IgD-negative memory B cell (primary cell): ENCODE measurements at regions not wholly inside any gene's neighbourhood (a gene's known extent, or its start where the extent isn't known, plus 50 kb on each side); places are given as distances from the start of the nearest gene placed in this dataset.

Experiments used
- H3K27ac Mint-ChIP-seq, 3 donors: one replicate each; pipeline ENCODE4 v1.8.0; 2020 to 2022; ENCODE audit warnings: mild to moderate bottlenecking in 3 of 3, mixed read lengths in 3 of 3, moderate library complexity in 1 of 3
- H3K27me3 Mint-ChIP-seq: one replicate; pipeline ENCODE4 v1.8.0; 2021; ENCODE audit warnings: mixed read lengths
- H3K36me3 Mint-ChIP-seq: one replicate; pipeline ENCODE4 v1.8.0; 2020; ENCODE audit warnings: mild to moderate bottlenecking, mixed read lengths
- H3K4me1 Mint-ChIP-seq, 3 donors: one replicate each; pipeline ENCODE4 v1.8.0; 2020 to 2022; ENCODE audit warnings: mixed read lengths in 3 of 3, mild to moderate bottlenecking in 1 of 3
- H3K4me3 Mint-ChIP-seq, 4 donors: one replicate each; pipeline ENCODE4 v1.8.0; 2020 to 2022; ENCODE audit warnings: mild to moderate bottlenecking in 4 of 4, mixed read lengths in 4 of 4, moderate library complexity in 3 of 4
- H3K9me3 Mint-ChIP-seq, 3 donors: one replicate each; pipeline ENCODE4 v1.8.0; 2020 to 2021; ENCODE audit warnings: mixed read lengths in 3 of 3, mild to moderate bottlenecking in 1 of 3

GRCh38 chr2:62343206-62343605 is 147.3 kb downstream of the B3GNT2 start:
- no peaks in the 10 kb centered on the region for H3K36me3 Mint-ChIP-seq
- H3K27me3 Mint-ChIP-seq = no peaks in the 10 kb centered on the region
- no peak overlapping the region for H3K4me3 Mint-ChIP-seq
- no peak overlapping the region for H3K27ac Mint-ChIP-seq
- peaks cover 11 to 12% (median 11%) of the 10 kb centered on the region in 3 donors for H3K4me1 Mint-ChIP-seq
- H3K9me3 Mint-ChIP-seq = peaks cover 0 to 1% (median 0%) of the 10 kb centered on the region in 3 donors

- Mint-ChIP-seq H3K9me3 (no peaks in the 10 kb centered on the region), H3K27me3 (no peaks in the 10 kb centered on the region), H3K27ac (peak overlapping the region in 1 of 3 donors; percentile 68), H3K4me3 (no peak overlapping the region), H3K36me3 (no peaks in the 10 kb centered on the region), H3K4me1 (peaks cover 11 to 12% (median 11%) of the 10 kb centered on the region in 3 donors)
Observed at GRCh38 chr2:62340994-62341484, 145.1 kb downstream of the B3GNT2 start.

DNA sequence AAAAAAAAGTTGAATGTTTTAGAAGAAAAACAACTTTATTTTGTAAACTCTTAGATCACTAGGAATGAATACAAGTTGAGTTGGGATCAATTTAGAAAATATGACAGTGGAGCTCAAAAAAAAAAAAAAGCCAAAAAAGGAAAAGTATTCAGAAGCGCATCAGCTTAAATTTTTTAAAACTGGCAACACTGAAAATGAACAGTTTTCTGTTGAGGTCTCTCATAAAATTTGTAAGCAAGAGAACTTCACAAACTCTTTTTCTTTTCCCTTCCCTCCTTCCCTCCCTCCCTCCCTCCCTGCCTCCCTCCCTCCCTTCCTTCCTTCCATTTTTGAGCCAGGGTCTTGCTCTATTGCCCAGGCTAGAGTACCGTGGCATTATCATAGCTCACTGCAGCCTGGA is 143.9 kb downstream of the B3GNT2 start:
- Mint-ChIP-seq H3K9me3 (no peaks in the 10 kb centered on the region), H3K4me3 (no peak overlapping the region), H3K27ac (no peak overlapping the region), H3K27me3 (no peaks in the 10 kb centered on the region), H3K36me3 (no peaks in the 10 kb centered on the region), H3K4me1 (peaks cover 11 to 12% (median 12%) of the 10 kb centered on the region in 3 donors)

- Mint-ChIP-seq H3K9me3 (no peaks in the 10 kb centered on the region), H3K36me3 (no peaks in the 10 kb centered on the region), H3K27me3 (no peaks in the 10 kb centered on the region), H3K27ac (no peak overlapping the region), H3K4me1 (peaks cover 8 to 13% (median 8%) of the 10 kb centered on the region in 3 donors), H3K4me3 (no peak overlapping the region)
Observed at GRCh38 chr2:62339413-62339812, 143.5 kb downstream of the B3GNT2 start.

- H3K4me3 Mint-ChIP-seq = no peak overlapping the region
- peak overlapping the region in 1 of 3 donors; percentile 15 for H3K27ac Mint-ChIP-seq
Observed at GRCh38 chr2:62338111-62338510, 142.2 kb downstream of the B3GNT2 start.

DNA sequence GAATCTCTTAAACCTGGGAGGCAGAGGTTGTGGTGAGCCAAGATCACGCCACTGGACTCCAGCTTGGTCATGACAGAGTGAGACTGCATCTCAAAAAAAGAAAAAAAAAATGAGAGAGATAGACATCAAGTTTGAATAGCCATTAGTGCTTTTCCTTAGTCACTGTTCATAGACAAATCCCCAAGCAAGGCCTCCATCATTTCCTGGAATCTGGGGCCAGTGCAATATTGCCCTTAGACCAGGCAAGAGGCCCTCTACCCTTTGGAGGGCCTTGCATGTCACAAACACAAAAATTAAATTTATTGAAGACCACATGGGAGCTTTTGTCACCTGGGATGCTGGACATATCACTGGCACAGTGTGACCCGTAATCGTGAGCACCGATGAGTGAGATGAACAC is 141.5 kb downstream of the B3GNT2 start:
- Mint-ChIP-seq H3K4me1 (peaks cover 0 to 6% (median 2%) of the 10 kb centered on the region in 3 donors), H3K9me3 (no peaks in the 10 kb centered on the region), H3K4me3 (no peak overlapping the region), H3K27ac (no peak overlapping the region), H3K27me3 (no peaks in the 10 kb centered on the region), H3K36me3 (no peaks in the 10 kb centered on the region)

More at GRCh38 chr2:62338111-62338510, 142.2 kb downstream of the B3GNT2 start:
- H3K4me1 Mint-ChIP-seq = peaks cover 1 to 6% (median 2%) of the 10 kb centered on the region in 3 donors
- no peaks in the 10 kb centered on the region for H3K36me3 Mint-ChIP-seq
- H3K27me3 Mint-ChIP-seq = no peaks in the 10 kb centered on the region
- H3K9me3 Mint-ChIP-seq = no peaks in the 10 kb centered on the region

DNA sequence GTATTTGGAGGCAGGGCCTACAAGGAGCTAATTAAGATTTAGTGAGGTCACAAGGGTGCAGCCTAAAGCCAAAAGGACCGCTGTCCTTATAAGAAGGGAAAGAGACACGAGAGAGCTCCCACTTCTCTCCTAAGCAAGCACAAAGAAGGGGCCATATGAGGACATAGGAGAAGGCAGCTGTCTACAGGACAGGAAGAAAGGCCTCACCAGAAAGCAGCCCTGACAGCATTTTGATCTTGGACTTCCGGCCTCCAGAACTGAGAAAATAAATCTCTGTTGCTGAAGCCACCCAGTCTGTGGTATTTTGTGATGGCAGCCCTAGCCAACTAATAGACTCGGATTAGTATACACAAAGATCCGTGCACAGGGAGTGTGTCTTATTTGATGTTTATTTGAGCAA is 139.7 kb downstream of the B3GNT2 start:
- Mint-ChIP-seq H3K4me1 (peaks cover 1 to 6% (median 2%) of the 10 kb centered on the region in 3 donors), H3K27ac (no peak overlapping the region)

DNA sequence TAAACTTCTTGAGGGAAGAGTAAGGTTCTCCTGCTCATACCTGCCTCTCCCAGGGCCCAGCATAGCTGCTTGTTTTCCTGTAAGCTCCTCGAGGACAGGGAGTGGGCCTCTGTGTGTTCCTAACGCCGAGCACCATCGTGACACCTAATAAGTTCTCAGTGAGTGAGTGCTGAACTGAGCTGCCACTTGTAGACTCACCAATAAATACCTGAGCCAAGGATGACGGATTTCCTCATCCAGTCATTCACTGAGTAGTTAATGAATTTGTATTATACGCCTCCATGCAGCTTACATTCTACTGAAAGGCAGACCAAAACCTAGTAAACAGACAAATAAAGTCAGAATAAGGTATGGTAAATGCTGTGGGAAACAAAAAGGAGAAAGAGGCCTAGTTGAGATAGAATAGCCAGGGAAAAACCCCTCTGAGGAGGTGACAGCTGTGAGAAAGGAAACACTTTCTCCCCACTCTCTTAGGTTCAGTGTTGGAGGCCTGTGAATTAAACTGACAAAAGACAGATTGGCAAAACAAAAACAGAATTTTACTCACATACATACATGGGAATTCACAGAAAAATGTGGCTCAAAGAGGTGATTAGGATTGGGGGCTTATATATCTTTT is 138.6 kb downstream of the B3GNT2 start:
- H3K9me3 Mint-ChIP-seq = peaks cover 2 to 3% (median 3%) of the 10 kb centered on the region in 3 donors
- peak overlapping the region in 1 of 4 donors; percentile 69 for H3K4me3 Mint-ChIP-seq
- peaks cover 3% of the 10 kb centered on the region for H3K36me3 Mint-ChIP-seq
- H3K27ac Mint-ChIP-seq = no peak overlapping the region
- no peaks in the 10 kb centered on the region for H3K27me3 Mint-ChIP-seq
- peaks cover 2 to 6% (median 5%) of the 10 kb centered on the region in 3 donors for H3K4me1 Mint-ChIP-seq

More for the DNA sequence above, 139.7 kb downstream of the B3GNT2 start:
- no peak overlapping the region for H3K4me3 Mint-ChIP-seq
- peaks cover 0 to 2% (median 0%) of the 10 kb centered on the region in 3 donors for H3K9me3 Mint-ChIP-seq
- H3K27me3 Mint-ChIP-seq = no peaks in the 10 kb centered on the region
- peaks cover 3% of the 10 kb centered on the region for H3K36me3 Mint-ChIP-seq

DNA sequence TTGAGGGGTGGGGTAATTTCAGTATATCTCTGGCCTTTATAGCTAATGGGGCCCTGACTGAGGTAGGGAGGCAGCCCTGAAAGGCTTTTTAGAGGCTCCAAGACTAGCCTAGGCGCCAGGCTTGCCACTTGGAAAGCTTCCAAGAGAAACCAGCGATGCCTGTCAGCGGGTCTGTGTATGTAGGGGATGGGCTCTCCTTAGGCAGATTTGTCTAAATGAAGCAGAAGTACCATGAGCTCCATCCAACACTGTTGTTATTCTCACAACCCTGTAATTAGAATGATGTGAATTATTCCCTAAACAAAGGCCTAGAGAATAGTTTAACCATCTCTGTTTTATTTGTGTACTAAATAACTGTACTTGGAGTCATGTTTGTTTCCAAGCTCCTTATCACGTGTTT is 138.1 kb downstream of the B3GNT2 start:
- Mint-ChIP-seq H3K27me3 (no peaks in the 10 kb centered on the region), H3K36me3 (peaks cover 3% of the 10 kb centered on the region), H3K27ac (no peak overlapping the region), H3K4me3 (peak overlapping the region in 1 of 4 donors; percentile 69), H3K9me3 (peaks cover 2 to 3% (median 3%) of the 10 kb centered on the region in 3 donors), H3K4me1 (peaks cover 2 to 6% (median 5%) of the 10 kb centered on the region in 3 donors)

DNA sequence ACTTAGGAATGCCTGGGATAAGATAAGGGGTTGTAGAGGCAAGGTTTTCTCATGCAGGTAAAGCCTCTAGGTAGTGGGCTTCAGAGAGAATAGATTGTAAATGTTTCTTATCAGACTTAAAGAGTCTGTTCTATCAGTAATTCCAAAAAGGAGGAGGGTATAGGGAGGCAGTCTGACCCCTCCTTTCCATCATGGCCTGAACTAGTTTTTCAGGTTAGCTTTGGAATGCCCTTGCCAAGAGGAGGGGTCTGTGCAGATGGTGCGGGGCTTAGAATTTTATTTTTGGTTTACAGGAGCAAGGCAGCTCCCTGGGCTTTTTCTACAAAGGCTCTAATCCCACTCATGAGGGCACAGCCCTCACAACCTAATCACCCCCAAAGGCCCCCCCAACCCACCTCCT is 135.0 kb downstream of the B3GNT2 start:
- Mint-ChIP-seq H3K4me1 (peaks cover 0 to 9% (median 5%) of the 10 kb centered on the region in 3 donors), H3K9me3 (peaks cover 3 to 6% (median 4%) of the 10 kb centered on the region in 3 donors), H3K27ac (no peak overlapping the region), H3K36me3 (peaks cover 5% of the 10 kb centered on the region), H3K27me3 (no peaks in the 10 kb centered on the region), H3K4me3 (no peak overlapping the region)

DNA sequence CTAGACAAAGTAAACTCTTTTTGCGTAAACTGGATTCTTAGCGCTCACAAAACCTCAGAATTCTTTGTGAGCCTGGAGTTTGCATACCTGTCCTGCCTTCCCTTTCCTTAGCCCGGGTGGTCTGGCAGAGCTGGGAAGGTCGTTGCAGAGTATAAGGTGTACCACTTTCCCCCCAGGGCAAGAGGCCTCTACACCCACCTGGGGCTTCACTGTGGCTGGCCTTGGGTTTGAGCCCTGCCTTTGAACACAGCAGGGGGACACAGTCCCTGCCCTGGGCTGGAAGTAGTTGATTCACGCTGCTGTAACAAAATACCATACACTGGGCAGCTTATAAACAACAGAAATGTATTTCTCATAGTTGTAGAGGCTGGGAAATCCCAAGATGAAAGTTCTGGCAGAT is 133.9 kb downstream of the B3GNT2 start:
- no peaks in the 10 kb centered on the region for H3K27me3 Mint-ChIP-seq
- H3K27ac Mint-ChIP-seq = no peak overlapping the region
- H3K36me3 Mint-ChIP-seq = peaks cover 5% of the 10 kb centered on the region
- no peak overlapping the region for H3K4me3 Mint-ChIP-seq
- peaks cover 7 to 9% (median 9%) of the 10 kb centered on the region in 3 donors for H3K9me3 Mint-ChIP-seq
- peaks cover 0 to 7% (median 5%) of the 10 kb centered on the region in 3 donors for H3K4me1 Mint-ChIP-seq

GRCh38 chr2:62326735-62327134 is 130.8 kb downstream of the B3GNT2 start:
- H3K9me3 Mint-ChIP-seq = peaks cover 7 to 13% (median 9%) of the 10 kb centered on the region in 3 donors
- no peak overlapping the region for H3K27ac Mint-ChIP-seq
- peaks cover 6 to 16% (median 8%) of the 10 kb centered on the region in 3 donors for H3K4me1 Mint-ChIP-seq
- H3K36me3 Mint-ChIP-seq = peaks cover 10% of the 10 kb centered on the region
- H3K4me3 Mint-ChIP-seq = no peak overlapping the region
- no peaks in the 10 kb centered on the region for H3K27me3 Mint-ChIP-seq

- Mint-ChIP-seq H3K27ac (no peak overlapping the region), H3K4me3 (no peak overlapping the region), H3K9me3 (peaks cover 6 to 13% (median 7%) of the 10 kb centered on the region in 3 donors), H3K27me3 (no peaks in the 10 kb centered on the region), H3K4me1 (peaks cover 6 to 22% (median 9%) of the 10 kb centered on the region in 3 donors), H3K36me3 (peaks cover 7% of the 10 kb centered on the region)
Observed at GRCh38 chr2:62325398-62325797, 129.5 kb downstream of the B3GNT2 start.

DNA sequence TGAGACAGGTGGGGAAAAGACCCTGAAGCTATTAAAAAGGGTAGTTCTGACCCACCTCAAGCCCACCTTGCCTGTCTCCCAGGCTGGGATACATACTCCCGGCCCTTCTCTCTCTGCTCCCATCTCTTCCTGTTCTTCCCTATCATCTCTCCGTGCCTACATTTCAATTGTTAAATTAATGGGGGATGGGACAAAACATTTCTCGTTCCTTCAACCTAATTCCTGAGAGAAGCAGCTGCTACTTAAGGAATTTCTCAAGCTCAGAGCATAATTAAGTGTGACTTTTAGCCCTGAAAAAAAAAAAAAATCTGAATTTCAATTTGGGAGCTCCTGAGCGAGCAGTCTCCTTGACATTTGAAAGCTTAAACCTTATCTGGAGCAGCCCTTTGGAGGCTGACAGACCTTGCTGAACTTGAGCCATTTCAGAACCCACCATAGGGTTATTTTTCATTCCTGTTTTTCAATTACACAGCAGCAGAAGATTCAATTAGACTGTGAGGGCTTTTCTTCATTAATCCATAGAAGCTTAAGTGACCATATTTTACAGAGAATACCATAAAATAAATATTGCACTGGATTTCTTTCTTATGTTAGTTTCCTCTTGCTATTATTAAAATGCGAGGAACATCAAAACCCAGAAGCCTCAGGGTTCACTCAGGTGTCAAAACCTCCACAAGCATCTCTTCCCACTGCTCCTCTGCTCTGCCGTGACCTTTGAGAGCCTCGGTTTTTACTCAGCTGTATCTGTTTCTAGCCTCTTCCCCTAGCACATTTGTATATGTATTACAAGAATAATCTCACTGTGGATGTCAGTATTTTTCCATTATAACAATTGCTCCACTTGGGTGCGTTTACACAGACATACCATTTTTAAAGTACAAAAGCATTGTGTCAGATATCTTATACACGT is 125.7 kb downstream of the B3GNT2 start:
- Mint-ChIP-seq H3K27ac (no peak overlapping the region), H3K4me3 (no peak overlapping the region), H3K36me3 (peaks cover 5% of the 10 kb centered on the region), H3K27me3 (no peaks in the 10 kb centered on the region), H3K4me1 (peaks cover 12 to 27% (median 15%) of the 10 kb centered on the region in 3 donors), H3K9me3 (peaks cover 5 to 10% (median 6%) of the 10 kb centered on the region in 3 donors)
